H1 (cell line): ENCODE measurements at regions not wholly inside any gene's neighbourhood (a gene's known extent, or its start where the extent isn't known, plus 50 kb on each side); places are given as distances from the start of the nearest gene placed in this dataset.

Source experiments
- CTCF ChIA-PET: fragments of 300-600 bp; sonication (Branson Sonifier 250); formaldehyde crosslinking; loops from one replicate; lab custom pipeline; 2021; ENCODE audit not compliant: partially characterized antibody; lab: Charles Lee
- POLR2A ChIA-PET: fragments of 300-600 bp; sonication (Branson Sonifier 250); formaldehyde crosslinking; loops from one replicate; lab custom pipeline; 2021; ENCODE audit warnings: inconsistent platforms; ENCODE audit not compliant: partially characterized antibody; lab: Charles Lee
- DNase-seq, 2 experiments: peaks; one replicate each; pipeline versions ENCODE4 v3.0.0 to v3.0.0-alpha.2; 2010 to 2022; ENCODE audit warnings: low spot score in 2 of 2, low read depth in 1 of 2, mixed read lengths in 1 of 2
- FAIRE-seq: peaks from 2 replicates; lab custom pipeline; 2011; peaks lifted over from hg19 to GRCh38; lab: Jason Lieb, UNC
- H2AFZ ChIP-seq: 2 replicates; pipeline ENCODE4 v1.8.1; 2012; ENCODE audit warnings: low read length, inconsistent platforms
- H2AK5ac ChIP-seq: 2 replicates; pipeline ENCODE4 v1.6.1; 2013; ENCODE audit warnings: low read depth, low read length
- H2BK120ac ChIP-seq: replicated peaks from 2 replicates; pipeline ENCODE3; 2013; ENCODE audit warnings: low read depth, low read length, inconsistent platforms
- H2BK12ac ChIP-seq: 2 replicates; pipeline ENCODE4 v1.6.1; 2013; ENCODE audit warnings: low read depth, low read length
- H2BK15ac ChIP-seq: 2 replicates; pipeline ENCODE4 v1.6.1; 2013; ENCODE audit warnings: low read length
- H2BK20ac ChIP-seq: 2 replicates; pipeline ENCODE4 v1.6.1; 2013; ENCODE audit warnings: low read length
- H2BK5ac ChIP-seq: 2 replicates; pipeline ENCODE4 v1.6.1; 2013; ENCODE audit warnings: low read depth, low read length
- H3K14ac ChIP-seq: 2 replicates; pipeline ENCODE4 v1.6.1; 2013; ENCODE audit warnings: inconsistent platforms; ENCODE audit not compliant: insufficient read length
- H3K18ac ChIP-seq: 2 replicates; pipeline ENCODE4 v1.6.1; 2013; ENCODE audit warnings: low read length; ENCODE audit errors: extremely low read depth
- H3K23ac ChIP-seq: 2 replicates; pipeline ENCODE4 v1.6.1; 2013; ENCODE audit warnings: inconsistent platforms; ENCODE audit not compliant: insufficient read length
- H3K23me2 ChIP-seq: 2 replicates; pipeline ENCODE4 v1.6.1; 2013; ENCODE audit warnings: low read depth, low read length
- H3K27ac ChIP-seq: 2 replicates; pipeline ENCODE4 v1.6.1; 2011; ENCODE audit warnings: low read depth, low read length, inconsistent platforms
- H3K27me3 ChIP-seq, 4 experiments: replicated peaks in 1 of 4; 1 replicate in 1 of 4; 2 replicates in 3 of 4; pipeline versions ENCODE4 v1.6.1 to v1.8.1; 2011 to 2013; ENCODE audit warnings: low read length in 3 of 4, mild to moderate bottlenecking in 3 of 4, inconsistent platforms in 2 of 4, mixed read lengths in 2 of 4, moderate library complexity in 1 of 4; ENCODE audit not compliant: control insufficient read depth in 3 of 4, insufficient read depth in 3 of 4; ENCODE audit errors: extremely low read depth in 1 of 4
- H3K36me3 ChIP-seq, 4 experiments: 2 replicates each; pipeline versions ENCODE4 v1.6.1 to v1.8.1; 2011 to 2013; ENCODE audit warnings: mild to moderate bottlenecking in 4 of 4, low read length in 3 of 4, moderate library complexity in 2 of 4, control low read depth in 1 of 4, inconsistent platforms in 1 of 4; ENCODE audit not compliant: insufficient read depth in 4 of 4, control insufficient read depth in 2 of 4
- H3K4ac ChIP-seq: replicated peaks from 2 replicates; pipeline ENCODE3; 2013; ENCODE audit warnings: low read length, low read depth, mixed read lengths, inconsistent platforms; ENCODE audit not compliant: insufficient read length
- H3K4me1 ChIP-seq, 4 experiments: replicated peaks in 1 of 4; 1 replicate in 1 of 4; 2 replicates in 3 of 4; pipeline versions ENCODE4 v1.6.1 to v1.8.1; 2011 to 2013; ENCODE audit warnings: low read length in 3 of 4, inconsistent platforms in 2 of 4, mixed read lengths in 1 of 4; ENCODE audit not compliant: insufficient read depth in 4 of 4, control insufficient read depth in 3 of 4
- H3K4me2 ChIP-seq, 2 experiments: 2 replicates each; pipeline versions ENCODE4 v1.6.1 to v1.8.1; 2011 to 2013; ENCODE audit warnings: low read depth in 2 of 2, low read length in 2 of 2, control low read depth in 1 of 2, inconsistent platforms in 1 of 2, mild to moderate bottlenecking in 1 of 2; ENCODE audit not compliant: insufficient read depth in 1 of 2
- H3K4me3 ChIP-seq, 4 experiments: fragments of 200-600, 300-600 bp in 1 of 4; sonication (generic), shearing (Covaris generic), sonication (Bioruptor Twin) in 1 of 4; 2 replicates each; pipeline versions ENCODE4 v1.5.1 to v1.8.1; 2011 to 2016; ENCODE audit warnings: low read length in 4 of 4, low read depth in 3 of 4, control low read depth in 2 of 4, inconsistent platforms in 2 of 4, mild to moderate bottlenecking in 2 of 4, mixed read lengths in 1 of 4, moderate library complexity in 1 of 4; ENCODE audit not compliant: insufficient read depth in 2 of 4; ENCODE audit errors: extremely low read depth in 1 of 4
- H3K56ac ChIP-seq: replicated peaks from 2 replicates; pipeline ENCODE3; 2013; ENCODE audit warnings: low read depth, mild to moderate bottlenecking, mixed read lengths, low read length, inconsistent platforms; ENCODE audit not compliant: insufficient read length
- H3K79me1 ChIP-seq: 2 replicates; pipeline ENCODE4 v1.6.1; 2013; ENCODE audit warnings: low read depth, low read length, control low read depth
- H3K79me2 ChIP-seq, 2 experiments: 2 replicates each; pipeline versions ENCODE4 v1.6.1 to v1.8.1; 2012 to 2013; ENCODE audit warnings: low read length in 2 of 2, mild to moderate bottlenecking in 2 of 2, inconsistent platforms in 1 of 2; ENCODE audit not compliant: insufficient read depth in 2 of 2, control insufficient read depth in 1 of 2
- H3K9ac ChIP-seq, 4 experiments: replicated peaks in 1 of 4; 1 replicate in 1 of 4; 2 replicates in 3 of 4; pipeline versions ENCODE4 v1.6.1 to v1.8.1; 2011 to 2013; ENCODE audit warnings: low read depth in 3 of 4, low read length in 3 of 4, control low read depth in 2 of 4, mild to moderate bottlenecking in 2 of 4, moderate library complexity in 2 of 4, inconsistent platforms in 1 of 4; ENCODE audit errors: extremely low read depth in 1 of 4
- H3K9me3 ChIP-seq, 2 experiments: 2 replicates each; pipeline versions ENCODE4 v1.6.1 to v1.8.1; 2012 to 2013; ENCODE audit warnings: mild to moderate bottlenecking in 2 of 2, moderate library complexity in 2 of 2, control low read depth in 1 of 2, inconsistent platforms in 1 of 2, low read depth in 1 of 2, low read length in 1 of 2, mixed read lengths in 1 of 2; ENCODE audit not compliant: insufficient read depth in 2 of 2
- H4K20me1 ChIP-seq, 2 experiments: replicated peaks in 1 of 2; 2 replicates each; pipeline versions ENCODE3 to v1.8.1; 2011 to 2013; ENCODE audit warnings: inconsistent platforms in 2 of 2, low read length in 2 of 2, mild to moderate bottlenecking in 1 of 2; ENCODE audit not compliant: insufficient read depth in 2 of 2, control insufficient read depth in 1 of 2
- H4K5ac ChIP-seq: 2 replicates; pipeline ENCODE4 v1.6.1; 2013; ENCODE audit warnings: low read length, low read depth, mixed read lengths, inconsistent platforms; ENCODE audit not compliant: insufficient read length
- H4K8ac ChIP-seq: 2 replicates; pipeline ENCODE4 v1.8.0; 2013; ENCODE audit warnings: mild to moderate bottlenecking, moderate library complexity, low read length, inconsistent platforms; ENCODE audit not compliant: insufficient read depth; ENCODE audit errors: extremely low read depth
- H4K91ac ChIP-seq: replicated peaks from 2 replicates; pipeline ENCODE3; 2013; ENCODE audit warnings: low read length, mixed read lengths, inconsistent platforms; ENCODE audit not compliant: insufficient read length
- CTCF ChIP-seq, 3 experiments: IDR thresholded peaks; 1 replicate in 2 of 3; 2 replicates in 1 of 3; pipeline versions ENCODE4 v1.5.1 to v1.6.1; 2011; ENCODE audit warnings: low read length in 3 of 3, mild to moderate bottlenecking in 3 of 3, inconsistent platforms in 2 of 3, low read depth in 1 of 3, moderate library complexity in 1 of 3; ENCODE audit not compliant: insufficient read depth in 1 of 3; ENCODE audit errors: control extremely low read depth in 1 of 3
- NANOG ChIP-seq: IDR thresholded peaks from 2 replicates; pipeline ENCODE4 v1.6.1; 2011; ENCODE audit warnings: low read length, low read depth, mild to moderate bottlenecking, inconsistent platforms; ENCODE audit not compliant: insufficient read depth, poor library complexity, severe bottlenecking
- RAD21 ChIP-seq, 2 experiments: IDR thresholded peaks in 1 of 2; conservative IDR thresholded peaks in 1 of 2; 2 replicates each; pipeline ENCODE4 v1.6.1; 2011; ENCODE audit warnings: low read depth in 2 of 2, low read length in 2 of 2, improper control_type of control experiment in 1 of 2, inconsistent platforms in 1 of 2, mild to moderate bottlenecking in 1 of 2, moderate library complexity in 1 of 2
- TAF7 ChIP-seq: optimal IDR thresholded peaks from 2 replicates; pipeline ENCODE3; 2011; ENCODE audit warnings: low read depth, mild to moderate bottlenecking, inconsistent platforms, low read length, moderate library complexity, borderline replicate concordance
- WGBS, 2 experiments: shearing (Covaris generic) in 1 of 2; methylation state at CpG; one replicate each; pipeline versions ENCODE4 v1.1.6 to v1.1.7; 2013 to 2015; ENCODE audit warnings: low lambda C conversion rate in 2 of 2, mixed read lengths in 2 of 2, inconsistent platforms in 1 of 2, low coverage in 1 of 2, missing lambda C conversion rate in 1 of 2; ENCODE audit not compliant: insufficient replicate concordance in 2 of 2, insufficient coverage in 1 of 2, insufficient read length in 1 of 2; ENCODE audit errors: extremely low coverage in 1 of 2, missing lambda C conversion rate in 1 of 2; 5-methylcytosine and 5-hydroxymethylcytosine counted together

- Histone ChIP-seq H3K79me1 (no peaks in the 10 kb centered on the region), H3K18ac (no peak overlapping the region), H3K4ac (no peak overlapping the region), H3K4me3 (no peak overlapping the region), H2BK5ac (no peak overlapping the region), H2BK20ac (no peak overlapping the region), H3K79me2 (no peaks in the 10 kb centered on the region), H4K91ac (no peak overlapping the region), H3K9ac (no peak overlapping the region), H2BK120ac (no peak overlapping the region), H3K23ac (no peak overlapping the region), H3K27me3 (no peaks in the 10 kb centered on the region), H2BK12ac (no peak overlapping the region), H2BK15ac (no peak overlapping the region), H3K23me2 (no peaks in the 10 kb centered on the region), H3K27ac (no peak overlapping the region), H3K4me2 (no peak overlapping the region), H3K14ac (no peak overlapping the region), H4K5ac (no peak overlapping the region), H4K20me1 (no peaks in the 10 kb centered on the region), H2AFZ (no peak overlapping the region), H3K4me1 (no peaks in the 10 kb centered on the region), H2AK5ac (no peak overlapping the region), H3K9me3 (no peaks in the 10 kb centered on the region), H3K56ac (no peak overlapping the region), H3K36me3 (no peaks in the 10 kb centered on the region), H4K8ac (no peak overlapping the region)
- POLR2A ChIA-PET, result no interaction called here
- WGBS, 2 experiments, result 19% methylated on average over 4 of the region's 8 CpGs; no CpG with 5 or more reads in 1 of the 2 experiments
- DNase-seq, result peak in 1 of 2 experiments; percentile 21
- FAIRE-seq, result peak; percentile 99
- no peak for TF ChIP-seq TAF7
- TF ChIP-seq CTCF (IDR thresholded peaks at IDR 0.05; ENCODE audit: control extremely low read depth in 1 of 3, insufficient read depth in 1 of 3, low read depth in 1 of 3, low read length in 3 of 3), result peak in 2 of 3 experiments; percentile 47 to 48; a peak in 3 of 4 replicates
- no peak for TF ChIP-seq NANOG
- peak; percentile 46 to 58 for TF ChIP-seq RAD21 (IDR thresholded peaks at IDR 0.05 in 1 of 2, conservative IDR thresholded peaks at IDR 0.05 in 1 of 2; ENCODE audit: low read depth in 2 of 2, low read length in 2 of 2)
- CTCF ChIA-PET, result interaction anchor here (0.8 to 4.6 kb wide), 6 partner anchors 9 to 107 kb away, joined by 3 to 42 read pairs (median 4); partner anchors contain the start of gene PAK3
Observed at GRCh38 chrX:110992611-110993010, 103.4 kb upstream of the PAK3 start.
